ENCODE measurements at regions not wholly inside any gene's neighbourhood (a gene's known extent, or its start where the extent isn't known, plus 50 kb on each side); places are given as distances from the start of the nearest gene placed in this dataset.

- TF ChIP-seq USF1 (IDR thresholded peaks at IDR 0.05), result no peak
- TF ChIP-seq EGR1 (IDR thresholded peaks at IDR 0.05), result no peak
- TF ChIP-seq CEBPB (IDR thresholded peaks at IDR 0.05), result no peak
- TF ChIP-seq TAF1 (IDR thresholded peaks at IDR 0.05; ENCODE audit: low read depth), result no peak
- TF ChIP-seq NFIC (IDR thresholded peaks at IDR 0.05), result no peak
These were observed 463.3 kb upstream of the FOXG1 start for GRCh38 chr14:28303248-28303647.

GRCh38 chr14:28305938-28306337, 460.6 kb upstream of the FOXG1 start:
- TF ChIP-seq ZBTB7A (IDR thresholded peaks at IDR 0.05; ENCODE audit: low read depth), result no peak
- no peak for TF ChIP-seq REST (IDR thresholded peaks at IDR 0.05; ENCODE audit: low read depth)
- TF ChIP-seq FOXM1 (IDR thresholded peaks at IDR 0.05; ENCODE audit: borderline replicate concordance, low read depth), result no peak
- TF ChIP-seq TEAD4 (IDR thresholded peaks at IDR 0.05), result no peak
- TF ChIP-seq EGR1 (IDR thresholded peaks at IDR 0.05), result no peak
- no peak for TF ChIP-seq CREB1 (IDR thresholded peaks at IDR 0.05; ENCODE audit: low read depth)
- TF ChIP-seq CEBPB (IDR thresholded peaks at IDR 0.05), result no peak
- TF ChIP-seq MAX (IDR thresholded peaks at IDR 0.05), result no peak
- TF ChIP-seq TCF12 (IDR thresholded peaks at IDR 0.05; ENCODE audit: low read depth), result no peak
- TF ChIP-seq RAD21 (IDR thresholded peaks at IDR 0.05; ENCODE audit: low read depth), result no peak
- no peak for TF ChIP-seq EP300 (IDR thresholded peaks at IDR 0.05; ENCODE audit: borderline replicate concordance)
- no peak for TF ChIP-seq NFIC (IDR thresholded peaks at IDR 0.05)
- no peak for TF ChIP-seq USF1 (IDR thresholded peaks at IDR 0.05)
- no peak for TF ChIP-seq TAF1 (IDR thresholded peaks at IDR 0.05; ENCODE audit: low read depth)
- TF ChIP-seq YY1 (IDR thresholded peaks at IDR 0.05; ENCODE audit: low read depth), result no peak

- TF ChIP-seq FOXM1 (IDR thresholded peaks at IDR 0.05; ENCODE audit: borderline replicate concordance, low read depth) (no peak), EP300 (IDR thresholded peaks at IDR 0.05; ENCODE audit: borderline replicate concordance) (no peak), CEBPB (IDR thresholded peaks at IDR 0.05) (no peak), USF1 (IDR thresholded peaks at IDR 0.05) (no peak), TEAD4 (IDR thresholded peaks at IDR 0.05) (no peak), CREB1 (IDR thresholded peaks at IDR 0.05; ENCODE audit: low read depth) (no peak), ZBTB7A (IDR thresholded peaks at IDR 0.05; ENCODE audit: low read depth) (no peak)
These were observed 459.1 kb upstream of the FOXG1 start for GRCh38 chr14:28307506-28307905.

- TF ChIP-seq CEBPB (IDR thresholded peaks at IDR 0.05) (no peak), CREB1 (IDR thresholded peaks at IDR 0.05; ENCODE audit: low read depth) (no peak), TAF1 (IDR thresholded peaks at IDR 0.05; ENCODE audit: low read depth) (no peak), USF1 (IDR thresholded peaks at IDR 0.05) (no peak), EGR1 (IDR thresholded peaks at IDR 0.05) (no peak), FOXM1 (IDR thresholded peaks at IDR 0.05; ENCODE audit: borderline replicate concordance, low read depth) (no peak), NFIC (IDR thresholded peaks at IDR 0.05) (no peak)
These were observed 457.9 kb upstream of the FOXG1 start for GRCh38 chr14:28308734-28309133.

- TF ChIP-seq YY1 (IDR thresholded peaks at IDR 0.05; ENCODE audit: low read depth), result no peak
- TF ChIP-seq CREB1 (IDR thresholded peaks at IDR 0.05; ENCODE audit: low read depth), result no peak
- TF ChIP-seq ZBTB7A (IDR thresholded peaks at IDR 0.05; ENCODE audit: low read depth), result no peak
- TF ChIP-seq MAX (IDR thresholded peaks at IDR 0.05), result no peak
- TF ChIP-seq EP300 (IDR thresholded peaks at IDR 0.05; ENCODE audit: borderline replicate concordance), result no peak
- TF ChIP-seq REST (IDR thresholded peaks at IDR 0.05; ENCODE audit: low read depth), result no peak
- no peak for TF ChIP-seq USF1 (IDR thresholded peaks at IDR 0.05)
- no peak for TF ChIP-seq TCF12 (IDR thresholded peaks at IDR 0.05; ENCODE audit: low read depth)
- TF ChIP-seq TEAD4 (IDR thresholded peaks at IDR 0.05), result no peak
- TF ChIP-seq CEBPB (IDR thresholded peaks at IDR 0.05), result no peak
- no peak for TF ChIP-seq FOXM1 (IDR thresholded peaks at IDR 0.05; ENCODE audit: borderline replicate concordance, low read depth)
- no peak for TF ChIP-seq NFIC (IDR thresholded peaks at IDR 0.05)
- TF ChIP-seq RAD21 (IDR thresholded peaks at IDR 0.05; ENCODE audit: low read depth), result no peak
These were observed 444.9 kb upstream of the FOXG1 start for GRCh38 chr14:28321475-28322244.
